ENCODE measurements at regions not wholly inside any gene's neighbourhood (a gene's known extent, or its start where the extent isn't known, plus 50 kb on each side); places are given as distances from the start of the nearest gene placed in this dataset.

DNA sequence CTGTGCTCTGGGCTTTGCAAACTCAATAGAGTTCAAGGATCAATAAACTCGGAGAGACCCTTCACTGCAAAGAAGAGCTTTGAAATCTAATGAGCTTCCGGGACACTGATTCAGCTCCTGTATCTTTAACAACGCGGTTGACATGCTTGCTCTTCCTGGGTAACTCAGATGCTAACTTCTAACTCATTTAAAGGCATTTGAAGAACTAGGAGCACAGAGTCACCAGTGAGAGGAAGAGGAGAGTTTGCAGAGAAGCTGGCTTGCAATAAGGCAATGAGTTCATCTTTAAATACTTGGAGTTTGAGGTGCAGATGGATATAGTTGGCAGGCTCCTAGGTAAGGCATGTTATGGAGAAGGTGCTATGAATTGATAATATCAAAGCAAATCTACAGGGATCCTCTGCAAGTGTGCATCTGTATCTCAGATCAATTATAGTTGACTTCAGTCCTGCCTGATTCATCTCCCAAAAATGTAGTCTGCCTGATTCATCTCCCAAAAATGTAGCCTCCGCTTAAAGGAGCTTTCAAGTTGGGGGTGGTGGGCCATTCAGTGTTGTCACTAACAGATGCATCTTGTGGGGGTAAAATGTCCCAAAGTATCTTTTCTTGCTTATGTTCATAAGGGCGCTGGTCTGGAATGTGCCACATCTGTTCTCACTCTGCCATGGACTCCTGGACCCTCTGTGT, 182.5 kb upstream of the PRSS58 start:
- TF ChIP-seq, protein P1, sequence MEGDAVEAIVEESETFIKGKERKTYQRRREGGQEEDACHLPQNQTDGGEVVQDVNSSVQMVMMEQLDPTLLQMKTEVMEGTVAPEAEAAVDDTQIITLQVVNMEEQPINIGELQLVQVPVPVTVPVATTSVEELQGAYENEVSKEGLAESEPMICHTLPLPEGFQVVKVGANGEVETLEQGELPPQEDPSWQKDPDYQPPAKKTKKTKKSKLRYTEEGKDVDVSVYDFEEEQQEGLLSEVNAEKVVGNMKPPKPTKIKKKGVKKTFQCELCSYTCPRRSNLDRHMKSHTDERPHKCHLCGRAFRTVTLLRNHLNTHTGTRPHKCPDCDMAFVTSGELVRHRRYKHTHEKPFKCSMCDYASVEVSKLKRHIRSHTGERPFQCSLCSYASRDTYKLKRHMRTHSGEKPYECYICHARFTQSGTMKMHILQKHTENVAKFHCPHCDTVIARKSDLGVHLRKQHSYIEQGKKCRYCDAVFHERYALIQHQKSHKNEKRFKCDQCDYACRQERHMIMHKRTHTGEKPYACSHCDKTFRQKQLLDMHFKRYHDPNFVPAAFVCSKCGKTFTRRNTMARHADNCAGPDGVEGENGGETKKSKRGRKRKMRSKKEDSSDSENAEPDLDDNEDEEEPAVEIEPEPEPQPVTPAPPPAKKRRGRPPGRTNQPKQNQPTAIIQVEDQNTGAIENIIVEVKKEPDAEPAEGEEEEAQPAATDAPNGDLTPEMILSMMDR (IDR thresholded peaks at IDR 0.05): no peak
- no peak for TF ChIP-seq POLR2A (IDR thresholded peaks at IDR 0.05)
